ENCODE measurements at regions not wholly inside any gene's neighbourhood (a gene's known extent, or its start where the extent isn't known, plus 50 kb on each side); places are given as distances from the start of the nearest gene placed in this dataset.
A peak's percentile ranks its signal among the peaks of the same experiment; 100 is the strongest.

GRCh38 chr13:38577048-38577447, 109.8 kb upstream of the FREM2 start:
- H3K9me3 Mint-ChIP-seq = no peaks in the 10 kb centered on the region
- no peak for TF ChIP-seq CTCF (IDR thresholded peaks at IDR 0.05)
- no peak overlapping the region for H3K27ac Mint-ChIP-seq
- H3K4me3 Mint-ChIP-seq = no peak overlapping the region
- no peaks in the 10 kb centered on the region for H3K4me1 Mint-ChIP-seq
- no peak for DNase-seq
- H3K27me3 Mint-ChIP-seq (ENCODE audit: low read depth, poor library complexity) = no peaks in the 10 kb centered on the region
- no peaks in the 10 kb centered on the region for H3K36me3 Mint-ChIP-seq (ENCODE audit: low read depth)

GRCh38 chr13:38582133-38582532, 104.7 kb upstream of the FREM2 start:
- peak; percentile 12 for DNase-seq
- TF ChIP-seq CTCF (IDR thresholded peaks at IDR 0.05) = peak; percentile 51
- H3K4me1 Mint-ChIP-seq = no peaks in the 10 kb centered on the region
- H3K36me3 Mint-ChIP-seq (ENCODE audit: low read depth) = no peaks in the 10 kb centered on the region
- no peak overlapping the region for H3K27ac Mint-ChIP-seq
- no peak overlapping the region for H3K4me3 Mint-ChIP-seq
- no peaks in the 10 kb centered on the region for H3K27me3 Mint-ChIP-seq (ENCODE audit: low read depth, poor library complexity)
- H3K9me3 Mint-ChIP-seq = no peaks in the 10 kb centered on the region

- Mint-ChIP-seq H3K4me1 (no peaks in the 10 kb centered on the region), H3K4me3 (no peak overlapping the region), H3K27ac (no peak overlapping the region), H3K9me3 (peaks cover 12% of the 10 kb centered on the region), H3K27me3 (ENCODE audit: low read depth, poor library complexity) (no peaks in the 10 kb centered on the region), H3K36me3 (ENCODE audit: low read depth) (no peaks in the 10 kb centered on the region)
- no peak for TF ChIP-seq CTCF (IDR thresholded peaks at IDR 0.05)
- no peak for DNase-seq
These were observed 96.6 kb upstream of the FREM2 start for GRCh38 chr13:38590230-38590629.

GRCh38 chr13:38590796-38591507, 95.9 kb upstream of the FREM2 start:
- H3K4me3 Mint-ChIP-seq = no peak overlapping the region
- no peak for TF ChIP-seq CTCF (IDR thresholded peaks at IDR 0.05)
- H3K27ac Mint-ChIP-seq = no peak overlapping the region
- no peaks in the 10 kb centered on the region for H3K4me1 Mint-ChIP-seq
- peaks cover 12% of the 10 kb centered on the region for H3K9me3 Mint-ChIP-seq
- no peaks in the 10 kb centered on the region for H3K27me3 Mint-ChIP-seq (ENCODE audit: low read depth, poor library complexity)
- no peaks in the 10 kb centered on the region for H3K36me3 Mint-ChIP-seq (ENCODE audit: low read depth)
- no peak for DNase-seq

- H3K9me3 Mint-ChIP-seq = no peaks in the 10 kb centered on the region
- no peaks in the 10 kb centered on the region for H3K36me3 Mint-ChIP-seq (ENCODE audit: low read depth)
- H3K4me3 Mint-ChIP-seq = no peak overlapping the region
- no peak for DNase-seq
- H3K27me3 Mint-ChIP-seq (ENCODE audit: low read depth, poor library complexity) = peaks cover 3% of the 10 kb centered on the region
- no peaks in the 10 kb centered on the region for H3K4me1 Mint-ChIP-seq
- no peak for TF ChIP-seq CTCF (IDR thresholded peaks at IDR 0.05)
- H3K27ac Mint-ChIP-seq = peak overlapping the region; percentile 92
These were observed 84.6 kb upstream of the FREM2 start for GRCh38 chr13:38602266-38602665.

All from nephron progenitor cell (in vitro differentiated cells).